H1 (cell line): ENCODE measurements at regions not wholly inside any gene's neighbourhood (a gene's known extent, or its start where the extent isn't known, plus 50 kb on each side); places are given as distances from the start of the nearest gene placed in this dataset.

Source experiments
- CTCF ChIA-PET: fragments of 300-600 bp; sonication (Branson Sonifier 250); formaldehyde crosslinking; loops from one replicate; lab custom pipeline; 2021; ENCODE audit not compliant: partially characterized antibody; lab: Charles Lee
- POLR2A ChIA-PET: fragments of 300-600 bp; sonication (Branson Sonifier 250); formaldehyde crosslinking; loops from one replicate; lab custom pipeline; 2021; ENCODE audit warnings: inconsistent platforms; ENCODE audit not compliant: partially characterized antibody; lab: Charles Lee
- DNase-seq, 2 experiments: peaks; one replicate each; pipeline versions ENCODE4 v3.0.0 to v3.0.0-alpha.2; 2010 to 2022; ENCODE audit warnings: low spot score in 2 of 2, low read depth in 1 of 2, mixed read lengths in 1 of 2
- FAIRE-seq: peaks from 2 replicates; lab custom pipeline; 2011; peaks lifted over from hg19 to GRCh38; lab: Jason Lieb, UNC
- H2AFZ ChIP-seq: 2 replicates; pipeline ENCODE4 v1.8.1; 2012; ENCODE audit warnings: low read length, inconsistent platforms
- H2AK5ac ChIP-seq: 2 replicates; pipeline ENCODE4 v1.6.1; 2013; ENCODE audit warnings: low read depth, low read length
- H2BK120ac ChIP-seq: replicated peaks from 2 replicates; pipeline ENCODE3; 2013; ENCODE audit warnings: low read depth, low read length, inconsistent platforms
- H2BK12ac ChIP-seq: 2 replicates; pipeline ENCODE4 v1.6.1; 2013; ENCODE audit warnings: low read depth, low read length
- H2BK15ac ChIP-seq: 2 replicates; pipeline ENCODE4 v1.6.1; 2013; ENCODE audit warnings: low read length
- H2BK20ac ChIP-seq: 2 replicates; pipeline ENCODE4 v1.6.1; 2013; ENCODE audit warnings: low read length
- H2BK5ac ChIP-seq: 2 replicates; pipeline ENCODE4 v1.6.1; 2013; ENCODE audit warnings: low read depth, low read length
- H3K14ac ChIP-seq: 2 replicates; pipeline ENCODE4 v1.6.1; 2013; ENCODE audit warnings: inconsistent platforms; ENCODE audit not compliant: insufficient read length
- H3K18ac ChIP-seq: 2 replicates; pipeline ENCODE4 v1.6.1; 2013; ENCODE audit warnings: low read length; ENCODE audit errors: extremely low read depth
- H3K23ac ChIP-seq: 2 replicates; pipeline ENCODE4 v1.6.1; 2013; ENCODE audit warnings: inconsistent platforms; ENCODE audit not compliant: insufficient read length
- H3K23me2 ChIP-seq: 2 replicates; pipeline ENCODE4 v1.6.1; 2013; ENCODE audit warnings: low read depth, low read length
- H3K27ac ChIP-seq: 2 replicates; pipeline ENCODE4 v1.6.1; 2011; ENCODE audit warnings: low read depth, low read length, inconsistent platforms
- H3K27me3 ChIP-seq, 4 experiments: replicated peaks in 1 of 4; 1 replicate in 1 of 4; 2 replicates in 3 of 4; pipeline versions ENCODE4 v1.6.1 to v1.8.1; 2011 to 2013; ENCODE audit warnings: low read length in 3 of 4, mild to moderate bottlenecking in 3 of 4, inconsistent platforms in 2 of 4, mixed read lengths in 2 of 4, moderate library complexity in 1 of 4; ENCODE audit not compliant: control insufficient read depth in 3 of 4, insufficient read depth in 3 of 4; ENCODE audit errors: extremely low read depth in 1 of 4
- H3K36me3 ChIP-seq, 4 experiments: 2 replicates each; pipeline versions ENCODE4 v1.6.1 to v1.8.1; 2011 to 2013; ENCODE audit warnings: mild to moderate bottlenecking in 4 of 4, low read length in 3 of 4, moderate library complexity in 2 of 4, control low read depth in 1 of 4, inconsistent platforms in 1 of 4; ENCODE audit not compliant: insufficient read depth in 4 of 4, control insufficient read depth in 2 of 4
- H3K4ac ChIP-seq: replicated peaks from 2 replicates; pipeline ENCODE3; 2013; ENCODE audit warnings: low read length, low read depth, mixed read lengths, inconsistent platforms; ENCODE audit not compliant: insufficient read length
- H3K4me1 ChIP-seq, 4 experiments: replicated peaks in 1 of 4; 1 replicate in 1 of 4; 2 replicates in 3 of 4; pipeline versions ENCODE4 v1.6.1 to v1.8.1; 2011 to 2013; ENCODE audit warnings: low read length in 3 of 4, inconsistent platforms in 2 of 4, mixed read lengths in 1 of 4; ENCODE audit not compliant: insufficient read depth in 4 of 4, control insufficient read depth in 3 of 4
- H3K4me2 ChIP-seq, 2 experiments: 2 replicates each; pipeline versions ENCODE4 v1.6.1 to v1.8.1; 2011 to 2013; ENCODE audit warnings: low read depth in 2 of 2, low read length in 2 of 2, control low read depth in 1 of 2, inconsistent platforms in 1 of 2, mild to moderate bottlenecking in 1 of 2; ENCODE audit not compliant: insufficient read depth in 1 of 2
- H3K4me3 ChIP-seq, 4 experiments: fragments of 200-600, 300-600 bp in 1 of 4; sonication (generic), shearing (Covaris generic), sonication (Bioruptor Twin) in 1 of 4; 2 replicates each; pipeline versions ENCODE4 v1.5.1 to v1.8.1; 2011 to 2016; ENCODE audit warnings: low read length in 4 of 4, low read depth in 3 of 4, control low read depth in 2 of 4, inconsistent platforms in 2 of 4, mild to moderate bottlenecking in 2 of 4, mixed read lengths in 1 of 4, moderate library complexity in 1 of 4; ENCODE audit not compliant: insufficient read depth in 2 of 4; ENCODE audit errors: extremely low read depth in 1 of 4
- H3K56ac ChIP-seq: replicated peaks from 2 replicates; pipeline ENCODE3; 2013; ENCODE audit warnings: low read depth, mild to moderate bottlenecking, mixed read lengths, low read length, inconsistent platforms; ENCODE audit not compliant: insufficient read length
- H3K79me1 ChIP-seq: 2 replicates; pipeline ENCODE4 v1.6.1; 2013; ENCODE audit warnings: low read depth, low read length, control low read depth
- H3K79me2 ChIP-seq, 2 experiments: 2 replicates each; pipeline versions ENCODE4 v1.6.1 to v1.8.1; 2012 to 2013; ENCODE audit warnings: low read length in 2 of 2, mild to moderate bottlenecking in 2 of 2, inconsistent platforms in 1 of 2; ENCODE audit not compliant: insufficient read depth in 2 of 2, control insufficient read depth in 1 of 2
- H3K9ac ChIP-seq, 4 experiments: replicated peaks in 1 of 4; 1 replicate in 1 of 4; 2 replicates in 3 of 4; pipeline versions ENCODE4 v1.6.1 to v1.8.1; 2011 to 2013; ENCODE audit warnings: low read depth in 3 of 4, low read length in 3 of 4, control low read depth in 2 of 4, mild to moderate bottlenecking in 2 of 4, moderate library complexity in 2 of 4, inconsistent platforms in 1 of 4; ENCODE audit errors: extremely low read depth in 1 of 4
- H3K9me3 ChIP-seq, 2 experiments: 2 replicates each; pipeline versions ENCODE4 v1.6.1 to v1.8.1; 2012 to 2013; ENCODE audit warnings: mild to moderate bottlenecking in 2 of 2, moderate library complexity in 2 of 2, control low read depth in 1 of 2, inconsistent platforms in 1 of 2, low read depth in 1 of 2, low read length in 1 of 2, mixed read lengths in 1 of 2; ENCODE audit not compliant: insufficient read depth in 2 of 2
- H4K20me1 ChIP-seq, 2 experiments: replicated peaks in 1 of 2; 2 replicates each; pipeline versions ENCODE3 to v1.8.1; 2011 to 2013; ENCODE audit warnings: inconsistent platforms in 2 of 2, low read length in 2 of 2, mild to moderate bottlenecking in 1 of 2; ENCODE audit not compliant: insufficient read depth in 2 of 2, control insufficient read depth in 1 of 2
- H4K5ac ChIP-seq: 2 replicates; pipeline ENCODE4 v1.6.1; 2013; ENCODE audit warnings: low read length, low read depth, mixed read lengths, inconsistent platforms; ENCODE audit not compliant: insufficient read length
- H4K8ac ChIP-seq: 2 replicates; pipeline ENCODE4 v1.8.0; 2013; ENCODE audit warnings: mild to moderate bottlenecking, moderate library complexity, low read length, inconsistent platforms; ENCODE audit not compliant: insufficient read depth; ENCODE audit errors: extremely low read depth
- H4K91ac ChIP-seq: replicated peaks from 2 replicates; pipeline ENCODE3; 2013; ENCODE audit warnings: low read length, mixed read lengths, inconsistent platforms; ENCODE audit not compliant: insufficient read length
- ATF2 ChIP-seq: IDR thresholded peaks from 2 replicates; pipeline ENCODE4 v1.6.1; 2012; ENCODE audit warnings: low read length, inconsistent platforms
- BRCA1 ChIP-seq: IDR thresholded peaks from 2 replicates; pipeline ENCODE4 v1.6.1; 2012; ENCODE audit warnings: low read depth, low read length, improper control_type of control experiment
- CHD2 ChIP-seq: IDR thresholded peaks from 2 replicates; pipeline ENCODE4 v1.6.1; 2012; ENCODE audit warnings: low read length, improper control_type of control experiment
- E2F6 ChIP-seq: IDR thresholded peaks from 2 replicates; pipeline ENCODE4 v1.6.1; 2012; ENCODE audit warnings: inconsistent platforms
- NANOG ChIP-seq: IDR thresholded peaks from 2 replicates; pipeline ENCODE4 v1.6.1; 2011; ENCODE audit warnings: low read length, low read depth, mild to moderate bottlenecking, inconsistent platforms; ENCODE audit not compliant: insufficient read depth, poor library complexity, severe bottlenecking
- POLR2A ChIP-seq, 2 experiments: IDR thresholded peaks; 1 replicate in 1 of 2; 2 replicates in 1 of 2; pipeline ENCODE4 v1.6.1; 2011; ENCODE audit warnings: low read depth in 2 of 2, low read length in 2 of 2, mild to moderate bottlenecking in 2 of 2; ENCODE audit errors: control extremely low read depth in 1 of 2
- RFX5 ChIP-seq: IDR thresholded peaks from 2 replicates; pipeline ENCODE4 v1.6.1; 2011; ENCODE audit warnings: low read depth, low read length, improper control_type of control experiment, borderline replicate concordance
- TCF12 ChIP-seq: IDR thresholded peaks from 2 replicates; pipeline ENCODE4 v1.6.1; 2011; ENCODE audit warnings: low read depth, mild to moderate bottlenecking, low read length
- WGBS, 2 experiments: shearing (Covaris generic) in 1 of 2; methylation state at CpG; one replicate each; pipeline versions ENCODE4 v1.1.6 to v1.1.7; 2013 to 2015; ENCODE audit warnings: low lambda C conversion rate in 2 of 2, mixed read lengths in 2 of 2, inconsistent platforms in 1 of 2, low coverage in 1 of 2, missing lambda C conversion rate in 1 of 2; ENCODE audit not compliant: insufficient replicate concordance in 2 of 2, insufficient coverage in 1 of 2, insufficient read length in 1 of 2; ENCODE audit errors: extremely low coverage in 1 of 2, missing lambda C conversion rate in 1 of 2; 5-methylcytosine and 5-hydroxymethylcytosine counted together

DNA sequence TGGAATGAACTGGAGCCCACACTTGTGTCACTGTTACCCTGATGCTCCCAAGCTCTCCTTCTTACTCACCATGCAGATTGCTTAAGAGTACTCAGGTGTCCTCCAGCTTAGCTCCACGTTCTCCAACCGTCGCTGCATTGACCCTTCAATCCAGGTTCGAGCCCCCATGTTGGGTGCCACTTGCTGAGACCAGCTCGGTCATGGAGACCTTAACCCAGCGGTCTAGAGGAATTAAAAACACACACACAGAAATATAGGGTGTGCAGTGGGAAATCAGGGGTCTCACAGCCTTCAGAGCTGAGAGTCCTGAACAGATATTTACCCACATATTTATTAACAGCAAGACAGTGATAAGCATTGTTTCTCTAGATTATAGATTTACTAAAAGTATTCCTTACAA, 229.1 kb upstream of the APCDD1 start:
- no peak overlapping the region for H4K5ac ChIP-seq
- H2BK15ac ChIP-seq: no peak overlapping the region
- H3K9ac ChIP-seq: no peak overlapping the region
- no peak overlapping the region for H4K91ac ChIP-seq
- no peaks in the 10 kb centered on the region for H3K79me2 ChIP-seq
- no peak overlapping the region for H3K27ac ChIP-seq
- H3K36me3 ChIP-seq: no peaks in the 10 kb centered on the region
- H3K9me3 ChIP-seq: peaks cover 7 to 15% of the 10 kb centered on the region in 2 experiments; a peak in 2 of 4 replicates
- H3K79me1 ChIP-seq: no peaks in the 10 kb centered on the region
- no peak overlapping the region for H2BK120ac ChIP-seq
- H3K18ac ChIP-seq: no peak overlapping the region
- FAIRE-seq (no peak), DNase-seq (no peak)
- no peak overlapping the region for H3K4me3 ChIP-seq
- no peak overlapping the region for H3K4me2 ChIP-seq
- ChIA-PET CTCF (no interaction called here), POLR2A (no interaction called here)
- no peak overlapping the region for H3K23ac ChIP-seq
- no peak overlapping the region for H2BK12ac ChIP-seq
- no peaks in the 10 kb centered on the region; a peak in 1 of 7 replicates for H3K4me1 ChIP-seq
- H3K23me2 ChIP-seq: no peaks in the 10 kb centered on the region
- H4K8ac ChIP-seq: no peak overlapping the region
- no peak overlapping the region for H2BK20ac ChIP-seq
- no peak overlapping the region for H3K14ac ChIP-seq
- no peak overlapping the region for H2BK5ac ChIP-seq
- no peak overlapping the region for H2AK5ac ChIP-seq
- 86% methylated on average over 6 of the region's 6 CpGs; no CpG with 5 or more reads in 1 of the 2 experiments for WGBS, 2 experiments
- H2AFZ ChIP-seq: no peak overlapping the region
- H3K4ac ChIP-seq: no peak overlapping the region
- no peaks in the 10 kb centered on the region for H4K20me1 ChIP-seq
- H3K56ac ChIP-seq: no peak overlapping the region
- H3K27me3 ChIP-seq: no peaks in the 10 kb centered on the region
- TF ChIP-seq POLR2A (IDR thresholded peaks at IDR 0.05; ENCODE audit: control extremely low read depth in 1 of 2, low read depth in 2 of 2, low read length in 2 of 2): no peak
- no peak for TF ChIP-seq RFX5
- TF ChIP-seq TCF12: no peak
- no peak for TF ChIP-seq CHD2
- no peak for TF ChIP-seq BRCA1
- TF ChIP-seq E2F6: no peak
- no peak for TF ChIP-seq ATF2
- no peak for TF ChIP-seq NANOG
